ENCODE measurements at regions not wholly inside any gene's neighbourhood (a gene's known extent, or its start where the extent isn't known, plus 50 kb on each side); places are given as distances from the start of the nearest gene placed in this dataset.

DNA sequence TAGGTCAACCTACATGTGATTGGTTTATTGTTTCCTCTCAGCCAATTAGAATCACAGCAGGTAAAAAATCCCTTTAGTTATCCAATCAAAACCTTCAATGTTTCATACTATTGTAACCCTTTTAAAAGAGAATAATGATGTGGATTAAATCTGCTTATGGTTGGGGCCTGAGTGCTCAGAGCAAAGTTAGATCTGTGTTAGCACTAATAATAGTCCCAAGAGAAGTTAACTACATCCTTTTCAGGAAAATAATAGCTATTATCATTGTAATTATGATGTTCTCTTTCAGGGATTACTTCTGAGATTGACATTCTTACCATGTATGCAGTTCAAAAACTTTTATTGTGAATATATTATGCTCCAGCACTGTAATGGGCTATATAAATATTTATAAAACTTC, 262.6 kb upstream of the ARX start:
- H3K9me3 ChIP-seq (replicated peaks in 1 of 11) = peaks cover 0 to 5% (median 0%) of the 10 kb centered on the region in 11 experiments; a peak in 1 of 22 replicates
- peaks cover 83 to 100% (median 96%) of the 10 kb centered on the region in 11 experiments for H3K27me3 ChIP-seq
- H3K9ac ChIP-seq = no peak overlapping the region
- H3K4me2 ChIP-seq = no peak overlapping the region
- H3K4me1 ChIP-seq = no peaks in the 10 kb centered on the region
- no peak for TF ChIP-seq Cebpa-rat (IDR thresholded peaks at IDR 0.05)
- no peaks in the 10 kb centered on the region for H3K36me3 ChIP-seq
- no peak overlapping the region for H3K27ac ChIP-seq
- no peaks in the 10 kb centered on the region for H4K20me1 ChIP-seq
- no peak overlapping the region for H3K4me3 ChIP-seq

DNA sequence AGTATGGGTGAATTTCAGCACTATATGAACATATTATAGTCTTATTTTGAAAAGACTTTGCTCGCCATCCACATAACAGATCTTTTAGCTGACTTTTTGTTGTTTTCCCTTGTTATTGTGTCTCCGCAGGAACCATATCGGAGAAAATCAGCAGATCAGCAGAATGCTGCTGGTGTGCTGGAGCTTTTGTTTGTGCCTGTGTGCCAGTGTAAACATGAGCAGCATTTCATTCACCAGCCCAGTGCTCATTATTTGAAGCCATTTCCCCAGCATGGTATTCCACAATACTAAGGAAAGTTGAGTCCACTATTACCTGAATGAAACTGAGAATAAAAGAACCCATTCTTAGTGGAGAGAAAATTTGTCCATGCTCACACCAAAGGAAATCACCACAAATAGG, 261.8 kb upstream of the ARX start:
- Histone ChIP-seq H3K36me3 (no peaks in the 10 kb centered on the region), H3K9me3 (replicated peaks in 1 of 11) (peaks cover 0 to 5% (median 0%) of the 10 kb centered on the region in 11 experiments; a peak in 1 of 22 replicates), H3K27me3 (peaks cover 85 to 100% (median 98%) of the 10 kb centered on the region in 11 experiments)

DNA sequence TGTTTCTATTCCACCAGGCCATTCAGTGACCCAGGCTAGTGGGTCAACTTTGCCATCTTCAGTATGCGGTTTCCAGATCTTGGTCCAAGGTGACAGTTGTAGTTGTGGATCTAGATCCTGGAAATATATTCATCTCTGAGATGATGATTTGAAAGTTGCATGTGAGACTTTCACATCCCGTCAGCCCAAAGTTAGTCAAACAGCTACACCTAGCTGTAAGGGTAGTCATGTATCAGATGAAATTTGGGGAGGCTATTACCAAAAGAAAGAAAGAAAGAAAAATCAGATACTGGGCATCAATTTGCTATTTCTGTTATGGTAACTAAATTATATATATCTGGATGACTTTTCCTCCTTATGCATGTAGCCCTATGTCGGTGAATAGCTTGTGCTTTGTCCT, 259.4 kb upstream of the ARX start:
- Histone ChIP-seq H3K4me1 (no peaks in the 10 kb centered on the region), H3K9ac (no peak overlapping the region), H3K4me2 (no peak overlapping the region), H4K20me1 (no peaks in the 10 kb centered on the region; a peak in 1 of 22 replicates), H3K27me3 (peaks cover 82 to 100% (median 95%) of the 10 kb centered on the region in 11 experiments), H3K4me3 (no peak overlapping the region), H3K36me3 (no peaks in the 10 kb centered on the region), H3K27ac (no peak overlapping the region), H3K9me3 (replicated peaks in 1 of 11) (peaks cover 0 to 5% (median 0%) of the 10 kb centered on the region in 11 experiments; a peak in 1 of 22 replicates)
- TF ChIP-seq Cebpa-rat (IDR thresholded peaks at IDR 0.05) = no peak

More for the DNA sequence above, 261.8 kb upstream of the ARX start:
- no peak overlapping the region for H3K9ac ChIP-seq
- H3K27ac ChIP-seq = no peak overlapping the region
- H3K4me2 ChIP-seq = no peak overlapping the region
- H4K20me1 ChIP-seq = no peaks in the 10 kb centered on the region
- no peaks in the 10 kb centered on the region for H3K4me1 ChIP-seq
- no peak for TF ChIP-seq Cebpa-rat (IDR thresholded peaks at IDR 0.05)
- H3K4me3 ChIP-seq = no peak overlapping the region

DNA sequence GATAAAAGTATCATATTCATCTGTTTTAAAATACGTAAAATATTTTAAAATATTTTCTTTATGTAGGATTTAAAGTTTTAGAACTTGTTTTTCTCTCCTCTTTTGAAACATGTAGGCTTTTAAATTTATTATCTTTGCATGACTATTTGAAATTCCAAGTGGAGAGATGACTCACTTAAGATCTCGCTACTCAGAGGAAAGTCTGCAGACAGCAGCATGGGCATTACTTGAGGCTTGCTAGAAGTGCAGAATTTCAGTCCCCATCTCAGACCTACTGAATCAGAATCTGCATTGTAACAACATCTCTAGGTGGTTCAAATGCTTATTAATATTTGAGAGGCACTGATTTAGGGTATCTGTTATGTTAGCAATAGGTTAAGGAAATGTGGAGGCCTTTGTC, 225.7 kb upstream of the ARX start:
- no peak overlapping the region for H3K27ac ChIP-seq
- H3K4me1 ChIP-seq = no peaks in the 10 kb centered on the region
- H3K27me3 ChIP-seq = peaks cover 63 to 92% (median 84%) of the 10 kb centered on the region in 11 experiments
- H4K20me1 ChIP-seq = peaks cover 0 to 3% (median 0%) of the 10 kb centered on the region in 11 experiments; a peak in 1 of 22 replicates
- H3K36me3 ChIP-seq = no peaks in the 10 kb centered on the region
- no peak overlapping the region for H3K4me3 ChIP-seq
- no peak overlapping the region for H3K4me2 ChIP-seq
- no peak for TF ChIP-seq Cebpa-rat (IDR thresholded peaks at IDR 0.05)
- H3K9me3 ChIP-seq (replicated peaks in 1 of 11) = no peaks in the 10 kb centered on the region
- H3K9ac ChIP-seq = no peak overlapping the region

DNA sequence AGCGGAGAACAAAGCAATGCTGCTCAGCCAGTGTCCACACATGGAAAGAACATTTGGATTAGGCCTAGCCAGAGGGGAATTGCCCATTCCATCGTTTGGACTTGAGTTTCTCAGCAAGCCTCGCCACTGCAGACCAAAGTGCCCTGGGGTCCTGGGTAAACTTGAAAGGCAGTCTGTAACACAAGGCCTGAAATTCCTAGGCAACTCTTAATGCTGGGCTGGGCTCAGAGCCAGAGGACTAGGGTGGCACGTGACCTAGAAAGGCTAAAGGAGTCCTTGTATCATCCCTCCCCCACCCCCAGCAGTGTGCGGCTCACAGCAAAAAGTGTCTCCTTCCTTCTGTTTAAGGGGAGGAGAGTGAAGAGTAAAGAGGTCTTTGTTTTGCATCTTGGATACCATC, 210.4 kb upstream of the ARX start:
- peaks cover 78 to 98% (median 96%) of the 10 kb centered on the region in 11 experiments for H3K27me3 ChIP-seq
- no peak overlapping the region for H3K4me2 ChIP-seq
- H3K27ac ChIP-seq = no peak overlapping the region
- no peaks in the 10 kb centered on the region for H3K36me3 ChIP-seq
- no peaks in the 10 kb centered on the region; a peak in 1 of 22 replicates for H4K20me1 ChIP-seq
- TF ChIP-seq Cebpa-rat (IDR thresholded peaks at IDR 0.05) = no peak
- H3K4me1 ChIP-seq = no peaks in the 10 kb centered on the region
- H3K9me3 ChIP-seq (replicated peaks in 1 of 11) = peaks cover 5 to 27% (median 14%) of the 10 kb centered on the region in 11 experiments; a peak in 14 of 22 replicates
- no peak overlapping the region for H3K9ac ChIP-seq
- H3K4me3 ChIP-seq = no peak overlapping the region

DNA sequence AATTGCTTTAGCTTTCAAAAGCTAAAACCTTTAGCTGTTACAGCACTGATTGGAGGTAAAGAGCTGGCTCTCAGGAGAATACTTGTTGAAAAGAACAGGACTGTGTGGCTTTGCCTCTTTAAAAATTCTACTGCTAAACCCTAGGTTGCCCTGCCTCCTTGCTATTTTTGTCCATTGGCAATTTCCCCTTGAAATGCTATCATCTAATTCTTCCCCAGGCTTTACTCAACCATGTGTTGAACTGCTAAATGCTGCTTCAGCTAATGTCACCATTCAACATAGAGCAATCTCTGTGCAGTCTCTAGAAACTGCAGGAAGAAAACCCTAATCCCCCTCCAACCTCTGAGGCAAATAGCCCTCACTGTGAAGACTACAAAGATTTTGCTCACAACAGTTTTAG, 203.7 kb upstream of the ARX start:
- H3K36me3 ChIP-seq = no peaks in the 10 kb centered on the region
- H3K27me3 ChIP-seq = peaks cover 89 to 100% (median 97%) of the 10 kb centered on the region in 11 experiments
- no peak overlapping the region for H3K9ac ChIP-seq
- no peak for TF ChIP-seq Cebpa-rat (IDR thresholded peaks at IDR 0.05)
- H3K4me2 ChIP-seq = no peak overlapping the region
- H3K4me3 ChIP-seq = no peak overlapping the region
- H3K9me3 ChIP-seq (replicated peaks in 1 of 11) = peaks cover 0 to 6% (median 0%) of the 10 kb centered on the region in 11 experiments; a peak in 1 of 22 replicates
- no peak overlapping the region for H3K27ac ChIP-seq
- no peaks in the 10 kb centered on the region for H3K4me1 ChIP-seq
- peaks cover 0 to 4% (median 0%) of the 10 kb centered on the region in 11 experiments; a peak in 2 of 22 replicates for H4K20me1 ChIP-seq

DNA sequence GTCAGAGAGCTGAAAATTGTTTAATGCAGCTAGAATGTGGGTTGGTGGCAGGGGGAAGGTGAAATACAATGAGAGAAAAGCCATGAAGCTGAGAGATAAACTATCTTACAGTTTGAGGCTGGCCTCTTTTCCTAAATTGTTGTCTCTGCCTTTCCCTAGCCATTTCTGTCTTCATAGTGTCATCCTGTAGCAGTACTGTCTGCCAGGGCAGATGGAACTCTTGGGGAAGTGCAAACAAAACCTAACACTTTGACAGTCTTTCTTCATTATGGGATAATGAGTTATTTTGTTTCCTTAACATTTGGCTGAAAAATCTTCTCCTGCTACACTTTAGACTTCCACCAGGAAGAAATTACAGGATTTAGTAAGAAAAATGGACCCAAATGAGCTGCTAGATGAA, 197.8 kb upstream of the ARX start:
- peaks cover 68 to 95% (median 87%) of the 10 kb centered on the region in 11 experiments for H3K27me3 ChIP-seq
- no peak for TF ChIP-seq Cebpa-rat (IDR thresholded peaks at IDR 0.05)
- H4K20me1 ChIP-seq = no peaks in the 10 kb centered on the region
- H3K4me2 ChIP-seq = no peak overlapping the region
- H3K9ac ChIP-seq = no peak overlapping the region
- H3K4me1 ChIP-seq = no peaks in the 10 kb centered on the region
- H3K36me3 ChIP-seq = no peaks in the 10 kb centered on the region
- H3K4me3 ChIP-seq = no peak overlapping the region
- no peak overlapping the region for H3K27ac ChIP-seq
- 0 out of 22 replicates have a peak, but pooled peaks cover 0 to 4% (median 0%) of the 10 kb centered on the region in 11 experiments for H3K9me3 ChIP-seq (replicated peaks in 1 of 11)

DNA sequence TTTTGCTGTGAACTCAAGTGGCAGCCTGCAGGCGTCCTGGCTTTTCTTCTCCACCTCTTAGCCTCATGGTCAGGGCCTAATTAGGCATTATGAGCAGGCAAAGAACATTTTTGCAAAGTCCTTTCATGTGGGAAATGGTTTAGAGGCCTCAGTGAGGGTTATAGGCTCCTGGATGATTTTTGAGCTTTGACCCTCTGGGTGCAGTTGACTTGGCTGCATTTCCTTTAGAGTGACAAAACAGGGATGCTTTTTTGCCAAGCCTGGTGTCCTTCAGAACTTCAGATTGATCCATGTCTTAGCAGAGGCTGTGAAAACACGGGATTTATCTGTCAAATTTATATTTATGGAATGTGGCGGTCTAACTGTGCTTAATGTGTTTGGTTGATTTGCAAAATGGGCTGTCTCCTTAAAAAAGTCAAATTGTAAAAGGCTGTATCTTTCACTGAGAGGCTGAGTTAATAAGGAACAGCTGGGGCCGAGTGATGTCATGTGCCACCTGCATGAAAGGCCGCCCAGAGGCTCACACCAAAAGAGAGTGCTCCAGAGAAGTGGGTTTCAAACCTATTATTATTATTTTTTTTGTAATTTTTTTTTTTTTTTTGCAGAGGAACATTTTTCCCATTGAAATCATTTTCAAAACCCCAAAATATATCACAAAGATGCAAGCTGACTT, 192.2 kb upstream of the ARX start:
- no peaks in the 10 kb centered on the region for H3K4me1 ChIP-seq
- H3K27ac ChIP-seq = no peak overlapping the region
- H3K27me3 ChIP-seq = peaks cover 62 to 89% (median 84%) of the 10 kb centered on the region in 11 experiments
- H4K20me1 ChIP-seq = no peaks in the 10 kb centered on the region
- no peak overlapping the region for H3K4me2 ChIP-seq
- 0 out of 22 replicates have a peak, but pooled peaks cover 0 to 4% (median 0%) of the 10 kb centered on the region in 11 experiments for H3K9me3 ChIP-seq (replicated peaks in 1 of 11)
- no peak overlapping the region for H3K4me3 ChIP-seq
- H3K9ac ChIP-seq = no peak overlapping the region
- no peak for TF ChIP-seq Cebpa-rat (IDR thresholded peaks at IDR 0.05)
- H3K36me3 ChIP-seq = no peaks in the 10 kb centered on the region

DNA sequence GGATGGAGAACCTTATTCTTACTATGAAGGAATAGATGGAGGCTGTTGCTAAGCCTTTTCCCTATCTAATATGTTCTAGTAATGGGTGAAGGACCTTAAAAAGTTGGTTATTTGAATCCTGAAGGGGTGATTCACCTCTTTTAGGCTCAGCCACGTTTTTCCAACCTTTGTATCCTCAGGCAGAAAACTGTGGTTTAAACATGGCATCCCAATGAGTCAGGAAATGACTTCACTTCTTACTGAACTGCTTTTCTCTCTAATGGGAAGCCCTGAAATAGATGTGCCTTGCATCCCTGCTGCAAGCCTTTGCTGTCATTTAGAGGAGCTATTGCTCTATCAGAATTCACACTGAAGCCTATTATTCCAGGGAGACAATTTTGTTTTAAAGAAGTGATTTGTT, 191.0 kb upstream of the ARX start:
- Histone ChIP-seq H3K9me3 (replicated peaks in 1 of 11) (0 out of 22 replicates have a peak, but pooled peaks cover 0 to 4% (median 0%) of the 10 kb centered on the region in 11 experiments), H3K36me3 (no peaks in the 10 kb centered on the region), H3K4me1 (no peaks in the 10 kb centered on the region), H3K27ac (no peak overlapping the region), H3K4me2 (no peak overlapping the region), H4K20me1 (no peaks in the 10 kb centered on the region), H3K27me3 (peaks cover 63 to 90% (median 84%) of the 10 kb centered on the region in 11 experiments), H3K9ac (no peak overlapping the region), H3K4me3 (no peak overlapping the region)
- TF ChIP-seq Cebpa-rat (IDR thresholded peaks at IDR 0.05) = no peak

DNA sequence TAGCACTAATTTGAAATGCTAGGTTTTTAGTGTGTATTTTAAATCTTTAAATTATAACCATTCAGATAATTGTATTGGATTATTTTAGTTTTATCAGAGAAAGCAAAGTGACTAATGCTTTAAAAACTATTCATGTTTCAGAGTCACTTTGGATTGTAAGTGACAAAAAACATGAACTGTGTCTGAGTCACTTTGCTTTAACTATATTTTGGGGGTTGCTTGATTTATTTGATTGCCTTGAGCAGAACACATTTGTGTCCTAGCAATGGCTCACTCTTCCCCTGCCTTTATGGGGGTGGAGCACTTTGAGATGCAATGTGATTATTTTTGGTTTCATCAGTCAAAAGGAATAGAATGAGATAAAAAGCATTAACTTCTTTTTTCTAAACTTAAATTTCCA, 188.4 kb upstream of the ARX start:
- Histone ChIP-seq H3K4me2 (no peak overlapping the region), H3K36me3 (no peaks in the 10 kb centered on the region), H4K20me1 (no peaks in the 10 kb centered on the region), H3K4me1 (no peaks in the 10 kb centered on the region), H3K9me3 (replicated peaks in 1 of 11) (peaks cover 0 to 10% (median 0%) of the 10 kb centered on the region in 11 experiments; a peak in 1 of 22 replicates), H3K9ac (no peak overlapping the region), H3K27ac (no peak overlapping the region), H3K27me3 (peaks cover 88 to 97% (median 95%) of the 10 kb centered on the region in 11 experiments), H3K4me3 (no peak overlapping the region)
- no peak for TF ChIP-seq Cebpa-rat (IDR thresholded peaks at IDR 0.05)

Data from BLaER1 treated with 17β-estradiol and CSF1 and Interleukin-3, amounts not matched to agents 10 nM and 100 nM (cell line).